ENCODE measurements at regions not wholly inside any gene's neighbourhood (a gene's known extent, or its start where the extent isn't known, plus 50 kb on each side); places are given as distances from the start of the nearest gene placed in this dataset.
A peak's percentile ranks its signal among the peaks of the same experiment; 100 is the strongest.

DNA sequence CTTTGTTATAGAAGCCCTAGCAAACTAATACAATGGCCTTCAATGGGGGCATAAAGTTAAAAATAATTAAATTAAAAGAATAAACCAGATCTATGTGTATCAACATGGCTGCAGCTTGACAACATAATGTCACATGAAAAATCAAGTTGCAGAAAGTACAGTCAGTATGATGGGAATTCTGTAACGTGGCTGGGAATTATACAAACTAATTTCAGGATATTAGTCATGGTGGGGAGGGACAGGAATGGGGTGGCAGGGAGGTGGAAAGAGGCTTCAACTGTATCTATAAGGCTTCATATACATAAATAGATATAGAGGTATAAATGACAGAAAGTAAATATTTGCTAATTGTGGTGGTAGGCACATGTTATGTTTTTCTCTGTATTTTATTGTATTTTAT, 107.1 kb downstream of the UNC5CL start:
- ATAC-seq (no peak), DNase-seq (no peak)
- peaks cover 14 to 42% of the 10 kb centered on the region in 2 donors for H3K4me1 ChIP-seq
- intact Hi-C loops (cut with DNase I; ENCODE audit: low total_unique reads): no loop called here
- no peak overlapping the region for H3K27ac ChIP-seq
- no peaks in the 10 kb centered on the region for H3K36me3 ChIP-seq
- TF ChIP-seq POLR2A (IDR thresholded peaks at IDR 0.05) (no peak), CTCF (IDR thresholded peaks at IDR 0.05 in 4 of 5, conservative IDR thresholded peaks at IDR 0.05 in 1 of 5) (no peak)
- H3K27me3 ChIP-seq: no peaks in the 10 kb centered on the region
- H3K9me3 ChIP-seq: no peaks in the 10 kb centered on the region
- in situ Hi-C loops (cut with MboI; ENCODE audit: low sequenced_read_pairs in 4 of 4): no loop called here
- H3K4me3 ChIP-seq: no peak overlapping the region

DNA sequence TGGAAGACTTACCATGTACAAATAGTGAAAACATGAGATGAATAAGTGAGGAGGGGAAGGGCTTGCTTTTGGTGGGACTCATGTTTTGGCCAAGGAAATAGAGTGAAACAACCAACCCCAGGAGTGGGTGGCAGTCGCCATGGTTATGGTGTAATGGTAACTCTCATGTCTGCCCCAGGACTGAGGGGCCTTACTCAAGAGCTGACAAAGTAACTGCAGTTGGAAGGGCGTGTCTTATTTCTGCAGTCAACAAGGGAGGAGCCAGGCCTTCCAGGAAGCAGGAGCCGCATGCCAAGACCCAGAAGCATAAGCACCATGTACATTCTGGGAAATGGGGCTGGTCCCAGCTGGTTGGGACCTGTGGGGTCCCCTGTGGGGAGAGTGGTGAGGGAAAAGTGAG, 108.5 kb downstream of the UNC5CL start:
- Histone ChIP-seq H3K27me3 (no peaks in the 10 kb centered on the region), H3K36me3 (no peaks in the 10 kb centered on the region), H3K4me3 (no peak overlapping the region), H3K4me1 (peaks cover 15 to 41% of the 10 kb centered on the region in 2 donors), H3K9me3 (no peaks in the 10 kb centered on the region), H3K27ac (peak overlapping the region; percentile 58 to 83 (median 73))
- TF ChIP-seq POLR2A (IDR thresholded peaks at IDR 0.05) (no peak), CTCF (IDR thresholded peaks at IDR 0.05 in 4 of 5, conservative IDR thresholded peaks at IDR 0.05 in 1 of 5) (no peak)
- intact Hi-C loops (cut with DNase I; ENCODE audit: low total_unique reads) (no loop called here), in situ Hi-C loops (cut with MboI; ENCODE audit: low sequenced_read_pairs in 4 of 4) (no loop called here)
- ATAC-seq: peak; percentile 70 to 85
- DNase-seq: peak; percentile 50 to 64

GRCh38 chr6:40930045-40930444, 109.0 kb downstream of the UNC5CL start:
- no peak for DNase-seq
- Histone ChIP-seq H3K36me3 (no peaks in the 10 kb centered on the region), H3K4me1 (peaks cover 20 to 44% of the 10 kb centered on the region in 2 donors), H3K9me3 (no peaks in the 10 kb centered on the region), H3K4me3 (no peak overlapping the region), H3K27ac (peak overlapping the region; percentile 58 to 83 (median 73)), H3K27me3 (no peaks in the 10 kb centered on the region)
- TF ChIP-seq CTCF (IDR thresholded peaks at IDR 0.05 in 4 of 5, conservative IDR thresholded peaks at IDR 0.05 in 1 of 5) (no peak), POLR2A (IDR thresholded peaks at IDR 0.05) (no peak)
- intact Hi-C loops (cut with DNase I; ENCODE audit: low total_unique reads) (no loop called here), in situ Hi-C loops (cut with MboI; ENCODE audit: low sequenced_read_pairs in 4 of 4) (no loop called here)
- peak in 1 of 2 donors; percentile 19 for ATAC-seq

- peak overlapping the region; percentile 39 to 83 (median 73) for H3K27ac ChIP-seq
- ATAC-seq: no peak
- TF ChIP-seq POLR2A (IDR thresholded peaks at IDR 0.05) (no peak), CTCF (IDR thresholded peaks at IDR 0.05 in 4 of 5, conservative IDR thresholded peaks at IDR 0.05 in 1 of 5) (no peak)
- no peaks in the 10 kb centered on the region for H3K9me3 ChIP-seq
- no peaks in the 10 kb centered on the region for H3K36me3 ChIP-seq
- no peak for DNase-seq
- peaks cover 26 to 51% of the 10 kb centered on the region in 2 donors for H3K4me1 ChIP-seq
- no peaks in the 10 kb centered on the region for H3K27me3 ChIP-seq
- in situ Hi-C loops (cut with MboI; ENCODE audit: low sequenced_read_pairs in 4 of 4) (no loop called here), intact Hi-C loops (cut with DNase I; ENCODE audit: low total_unique reads) (no loop called here)
- no peak overlapping the region for H3K4me3 ChIP-seq
Observed at GRCh38 chr6:40929176-40929575, 109.8 kb downstream of the UNC5CL start.

- no peak for TF ChIP-seq POLR2A (IDR thresholded peaks at IDR 0.05)
- no peak for TF ChIP-seq CTCF (IDR thresholded peaks at IDR 0.05 in 4 of 5, conservative IDR thresholded peaks at IDR 0.05 in 1 of 5)
- Histone ChIP-seq H3K9me3 (no peaks in the 10 kb centered on the region), H3K27me3 (no peaks in the 10 kb centered on the region), H3K36me3 (no peaks in the 10 kb centered on the region), H3K27ac (peak overlapping the region; percentile 39 to 83 (median 73)), H3K4me3 (no peak overlapping the region), H3K4me1 (peaks cover 26 to 51% of the 10 kb centered on the region in 2 donors)
- in situ Hi-C loops (cut with MboI; ENCODE audit: low sequenced_read_pairs in 4 of 4): no loop called here
- intact Hi-C loops (cut with DNase I; ENCODE audit: low total_unique reads): no loop called here
- ATAC-seq: peak; percentile 14 to 72
- no peak for DNase-seq
Observed at GRCh38 chr6:40928763-40929162, 110.3 kb downstream of the UNC5CL start.
